H9 (cell line): ENCODE measurements at regions not wholly inside any gene's neighbourhood (a gene's known extent, or its start where the extent isn't known, plus 50 kb on each side); places are given as distances from the start of the nearest gene placed in this dataset.
"Not testable (repeated sequence)": the region's sequence is repeated elsewhere in the genome, so short reads cannot be mapped to it uniquely, and the experiment has no call there.

ENCODE experiments used
- DNase-seq: peaks from one replicate; pipeline ENCODE4 v3.0.0-alpha.2; 2017
- H2AFZ ChIP-seq: one replicate; pipeline ENCODE4 v1.6.1; 2013; ENCODE audit warnings: mild to moderate bottlenecking, low read length, control low read depth, moderate library complexity
- H2AK5ac ChIP-seq: 2 replicates; pipeline ENCODE4 v1.6.1; 2013; ENCODE audit warnings: low read length, control low read depth, mixed read lengths; ENCODE audit not compliant: insufficient read length
- H2BK120ac ChIP-seq: one replicate; pipeline ENCODE4 v1.6.1; 2013; ENCODE audit warnings: low read depth, mild to moderate bottlenecking, low read length, control low read depth, inconsistent platforms; ENCODE audit not compliant: poor library complexity, severe bottlenecking
- H2BK12ac ChIP-seq: 2 replicates; pipeline ENCODE4 v1.6.1; 2013; ENCODE audit warnings: low read length, control low read depth, mixed read lengths, low read depth; ENCODE audit not compliant: insufficient read length
- H2BK15ac ChIP-seq: 2 replicates; pipeline ENCODE4 v1.6.1; 2013; ENCODE audit warnings: low read depth, low read length, control low read depth
- H2BK20ac ChIP-seq: one replicate; pipeline ENCODE4 v1.6.1; 2013; ENCODE audit warnings: low read depth, mild to moderate bottlenecking, low read length, control low read depth, inconsistent platforms; ENCODE audit not compliant: poor library complexity, severe bottlenecking
- H2BK5ac ChIP-seq: 2 replicates; pipeline ENCODE4 v1.6.1; 2013; ENCODE audit warnings: low read length, control low read depth, mixed read lengths; ENCODE audit not compliant: insufficient read length
- H3K14ac ChIP-seq: 2 replicates; pipeline ENCODE4 v1.6.1; 2013; ENCODE audit warnings: low read length, control low read depth; ENCODE audit not compliant: insufficient read depth
- H3K18ac ChIP-seq: 2 replicates; pipeline ENCODE4 v1.6.1; 2013; ENCODE audit warnings: low read depth, mild to moderate bottlenecking, mixed read lengths, low read length, control low read depth; ENCODE audit not compliant: insufficient read length
- H3K23ac ChIP-seq: 2 replicates; pipeline ENCODE4 v1.6.1; 2013; ENCODE audit warnings: low read length, control low read depth, mixed read lengths, low read depth; ENCODE audit not compliant: insufficient read length
- H3K23me2 ChIP-seq: 2 replicates; pipeline ENCODE4 v1.6.1; 2013; ENCODE audit warnings: low read depth, mild to moderate bottlenecking, mixed read lengths, low read length, control low read depth; ENCODE audit not compliant: insufficient read length, poor library complexity, severe bottlenecking
- H3K27ac ChIP-seq: 2 replicates; pipeline ENCODE4 v1.5.1; 2013; ENCODE audit warnings: low read length, control low read depth, mixed read lengths, low read depth; ENCODE audit not compliant: insufficient read length
- H3K27me3 ChIP-seq: 2 replicates; pipeline ENCODE4 v1.6.1; 2013; ENCODE audit warnings: low read length, control low read depth, inconsistent platforms; ENCODE audit not compliant: insufficient read depth
- H3K4ac ChIP-seq: 2 replicates; pipeline ENCODE4 v1.6.1; 2013; ENCODE audit warnings: low read depth, mild to moderate bottlenecking, control low read depth, inconsistent platforms, low read length, moderate library complexity
- H3K4me1 ChIP-seq: 2 replicates; pipeline ENCODE4 v1.6.1; 2013; ENCODE audit warnings: low read length, control low read depth, inconsistent platforms; ENCODE audit not compliant: insufficient read depth
- H3K4me2 ChIP-seq: 2 replicates; pipeline ENCODE4 v1.6.1; 2013; ENCODE audit warnings: low read length, control low read depth, mixed read lengths; ENCODE audit not compliant: insufficient read length, insufficient read depth
- H3K56ac ChIP-seq: 2 replicates; pipeline ENCODE4 v1.6.1; 2013; ENCODE audit warnings: low read depth, mild to moderate bottlenecking, mixed read lengths, low read length, control low read depth; ENCODE audit not compliant: insufficient read length
- H3K79me1 ChIP-seq: 2 replicates; pipeline ENCODE4 v1.6.1; 2013; ENCODE audit warnings: low read depth, mild to moderate bottlenecking, moderate library complexity, low read length, control low read depth, inconsistent platforms; ENCODE audit not compliant: insufficient read depth, poor library complexity, severe bottlenecking
- H3K79me2 ChIP-seq: 2 replicates; pipeline ENCODE4 v1.6.1; 2013; ENCODE audit warnings: low read length, control low read depth, inconsistent platforms; ENCODE audit not compliant: insufficient read depth
- H3K9ac ChIP-seq: 2 replicates; pipeline ENCODE4 v1.6.1; 2013; ENCODE audit warnings: low read length, control low read depth, mixed read lengths; ENCODE audit not compliant: insufficient read length; ENCODE audit errors: extremely low read depth
- H3K9me3 ChIP-seq: one replicate; pipeline ENCODE4 v1.6.1; 2013; ENCODE audit warnings: low read depth, low read length, inconsistent platforms; ENCODE audit not compliant: control insufficient read depth
- H3T11ph ChIP-seq: one replicate; pipeline ENCODE4 v1.6.1; 2013; ENCODE audit warnings: mild to moderate bottlenecking, low read length, control low read depth, inconsistent platforms
- H4K20me1 ChIP-seq: one replicate; pipeline ENCODE4 v1.6.1; 2013; ENCODE audit not compliant: control insufficient read depth, insufficient read length, insufficient read depth
- H4K5ac ChIP-seq: 2 replicates; pipeline ENCODE4 v1.6.1; 2013; ENCODE audit warnings: low read depth, mild to moderate bottlenecking, mixed read lengths, low read length, control low read depth; ENCODE audit not compliant: insufficient read length
- H4K8ac ChIP-seq: replicated peaks from 2 replicates; pipeline ENCODE4 v1.6.1; 2013; ENCODE audit warnings: low read length, control low read depth, mixed read lengths, low read depth; ENCODE audit not compliant: insufficient read length
- H4K91ac ChIP-seq: 2 replicates; pipeline ENCODE4 v1.6.1; 2013; ENCODE audit warnings: low read depth, mild to moderate bottlenecking, moderate library complexity, mixed read lengths, low read length, control low read depth; ENCODE audit not compliant: insufficient read length
- H3K27ac Mint-ChIP-seq, 3 experiments: 2 replicates in 2 of 3; 3 replicates in 1 of 3; pipeline ENCODE4 v1.8.0; 2020 to 2021; ENCODE audit warnings: mixed read lengths in 3 of 3, mild to moderate bottlenecking in 1 of 3, moderate library complexity in 1 of 3
- H3K27me3 Mint-ChIP-seq: 2 replicates; pipeline ENCODE4 v1.8.0; 2021; ENCODE audit warnings: low read depth, mild to moderate bottlenecking, moderate library complexity, mixed read lengths
- H3K36me3 Mint-ChIP-seq, 3 experiments: 2 replicates in 2 of 3; 3 replicates in 1 of 3; pipeline ENCODE4 v1.8.0; 2020 to 2021; ENCODE audit warnings: low read depth in 3 of 3, mixed read lengths in 3 of 3; ENCODE audit not compliant: insufficient read depth in 1 of 3
- H3K4me1 Mint-ChIP-seq, 2 experiments: 2 replicates each; pipeline ENCODE4 v1.8.0; 2020; ENCODE audit warnings: mixed read lengths in 2 of 2
- H3K4me3 Mint-ChIP-seq, 2 experiments: 2 replicates in 1 of 2; 3 replicates in 1 of 2; pipeline ENCODE4 v1.8.0; 2020 to 2021; ENCODE audit warnings: mild to moderate bottlenecking in 2 of 2, mixed read lengths in 2 of 2, moderate library complexity in 1 of 2
- H3K9me3 Mint-ChIP-seq, 2 experiments: 2 replicates in 1 of 2; 3 replicates in 1 of 2; pipeline ENCODE4 v1.8.0; 2020; ENCODE audit warnings: mild to moderate bottlenecking in 2 of 2, mixed read lengths in 2 of 2, moderate library complexity in 1 of 2
- WGBS: extraction: QIAGEN DNeasy Blood & Tissue Kit; methylation state at CpG from one replicate; pipeline ENCODE4 v1.1.7; 2013; ENCODE audit warnings: missing lambda C conversion rate, low lambda C conversion rate, mixed read lengths; ENCODE audit not compliant: insufficient read length; ENCODE audit errors: extremely low coverage; 5-methylcytosine and 5-hydroxymethylcytosine counted together

GRCh38 chr21:10449451-10449850 lies 71.9 kb upstream of the TPTE start:
- not testable (repeated sequence) for H4K91ac ChIP-seq, H2BK15ac ChIP-seq, H3T11ph ChIP-seq, H3K79me1 ChIP-seq, H3K23ac ChIP-seq, H4K20me1 ChIP-seq, H3K27me3 ChIP-seq, H3K27ac ChIP-seq, H3K4me3 Mint-ChIP-seq, H3K4ac ChIP-seq, H3K4me2 ChIP-seq, H3K4me1 ChIP-seq, H2BK120ac ChIP-seq, H2BK20ac ChIP-seq, H3K9ac ChIP-seq, H4K8ac ChIP-seq, H3K27ac Mint-ChIP-seq, DNase-seq, H4K5ac ChIP-seq, H2AK5ac ChIP-seq, H2AFZ ChIP-seq, H3K56ac ChIP-seq, H3K23me2 ChIP-seq, H3K27me3 Mint-ChIP-seq, H3K79me2 ChIP-seq, H3K14ac ChIP-seq, H2BK12ac ChIP-seq, H3K4me1 Mint-ChIP-seq, H2BK5ac ChIP-seq, H3K18ac ChIP-seq
- peaks cover 11 to 21% (median 12%) of the 10 kb centered on the region in 3 experiments; a peak in 6 of 7 replicates for H3K36me3 Mint-ChIP-seq
- H3K9me3 ChIP-seq = peaks cover 52% of the 10 kb centered on the region
- WGBS = no CpG with 5 or more reads among the region's 8 CpGs
- H3K9me3 Mint-ChIP-seq = peaks cover 22 to 41% of the 10 kb centered on the region in 2 experiments

- not testable (repeated sequence) for H3K14ac ChIP-seq, H2BK15ac ChIP-seq, H3K56ac ChIP-seq, H2BK20ac ChIP-seq, H3K4me1 Mint-ChIP-seq, H3K79me1 ChIP-seq, H3K4me1 ChIP-seq, H3K79me2 ChIP-seq, H4K20me1 ChIP-seq, H3K4me2 ChIP-seq, H2AK5ac ChIP-seq, H4K8ac ChIP-seq, H3K18ac ChIP-seq, H2AFZ ChIP-seq, H3K4me3 Mint-ChIP-seq, H3K4ac ChIP-seq, H3K23ac ChIP-seq, H4K5ac ChIP-seq, H3K27ac Mint-ChIP-seq, H3K27ac ChIP-seq, H2BK12ac ChIP-seq, H3T11ph ChIP-seq, H2BK5ac ChIP-seq, H3K9ac ChIP-seq, H4K91ac ChIP-seq, DNase-seq, H2BK120ac ChIP-seq, H3K23me2 ChIP-seq, H3K27me3 Mint-ChIP-seq, H3K27me3 ChIP-seq
- peaks cover 3 to 15% (median 10%) of the 10 kb centered on the region in 3 experiments; a peak in 6 of 7 replicates for H3K36me3 Mint-ChIP-seq
- peaks cover 65% of the 10 kb centered on the region for H3K9me3 ChIP-seq
- no CpG with 5 or more reads among the region's 6 CpGs for WGBS
- peaks cover 22 to 27% of the 10 kb centered on the region in 2 experiments for H3K9me3 Mint-ChIP-seq
Observed at GRCh38 chr21:10451274-10451673, 70.1 kb upstream of the TPTE start.
